Endodermal cell (in vitro differentiated cells): ENCODE measurements at regions not wholly inside any gene's neighbourhood (a gene's known extent, or its start where the extent isn't known, plus 50 kb on each side); places are given as distances from the start of the nearest gene placed in this dataset.

ENCODE experiments used
- DNase-seq: peaks from one replicate; pipeline ENCODE4 v3.0.0-alpha.2; 2017
- H3K27ac ChIP-seq: 2 replicates; pipeline ENCODE4 v1.5.1; 2013; ENCODE audit warnings: mild to moderate bottlenecking, low read depth, low read length, moderate library complexity
- H3K27me3 ChIP-seq: 2 replicates; pipeline ENCODE4 v1.6.1; 2013; ENCODE audit warnings: mild to moderate bottlenecking, low read length, moderate library complexity; ENCODE audit not compliant: insufficient read depth, control insufficient read depth, poor library complexity, severe bottlenecking
- H3K36me3 ChIP-seq: 2 replicates; pipeline ENCODE4 v1.7.0; 2013; ENCODE audit warnings: mild to moderate bottlenecking, low read length, moderate library complexity; ENCODE audit not compliant: control insufficient read depth, insufficient read depth
- H3K4me1 ChIP-seq: one replicate; pipeline ENCODE4 v1.7.0; 2013; ENCODE audit warnings: low read length; ENCODE audit not compliant: control insufficient read depth, insufficient read depth
- H3K4me3 ChIP-seq: 2 replicates; pipeline ENCODE4 v1.5.1; 2013; ENCODE audit warnings: mild to moderate bottlenecking, low read length, moderate library complexity
- H3K9ac ChIP-seq: 2 replicates; pipeline ENCODE4 v1.6.1; 2013; ENCODE audit warnings: mild to moderate bottlenecking, low read length, moderate library complexity; ENCODE audit not compliant: poor library complexity, severe bottlenecking; ENCODE audit errors: extremely low read depth
- H3K9me3 ChIP-seq: 2 replicates; pipeline ENCODE4 v1.6.1; 2013; ENCODE audit warnings: mild to moderate bottlenecking, low read length, moderate library complexity; ENCODE audit not compliant: control insufficient read depth
- H3K27ac Mint-ChIP-seq: 2 replicates; pipeline ENCODE4 v1.8.0; 2020; ENCODE audit warnings: mixed read lengths
- H3K27me3 Mint-ChIP-seq: 2 replicates; pipeline ENCODE4 v1.8.0; 2021; ENCODE audit warnings: mild to moderate bottlenecking, mixed read lengths; ENCODE audit not compliant: insufficient read depth
- H3K36me3 Mint-ChIP-seq: 2 replicates; pipeline ENCODE4 v1.8.0; 2020; ENCODE audit warnings: low read depth, mixed read lengths
- H3K4me1 Mint-ChIP-seq: 2 replicates; pipeline ENCODE4 v1.8.0; 2020; ENCODE audit warnings: mixed read lengths
- H3K4me3 Mint-ChIP-seq: 2 replicates; pipeline ENCODE4 v1.8.0; 2020; ENCODE audit warnings: mild to moderate bottlenecking, moderate library complexity, mixed read lengths
- H3K9me3 Mint-ChIP-seq: 2 replicates; pipeline ENCODE4 v1.8.0; 2020; ENCODE audit warnings: mild to moderate bottlenecking, mixed read lengths
- WGBS, 2 experiments: methylation state at CpG; one replicate each; pipeline versions ENCODE4 v1.1.5 to v1.1.7; 2013; ENCODE audit warnings: missing lambda C conversion rate in 2 of 2, mixed read lengths in 1 of 2; ENCODE audit not compliant: insufficient coverage in 1 of 2, insufficient read length in 1 of 2; 5-methylcytosine and 5-hydroxymethylcytosine counted together
- TF ChIP-seq, protein P1 (sequence below): fragments of 200-600 bp; sonication (generic); conservative IDR thresholded peaks from 2 replicates; pipeline ENCODE4 v1.5.0; 2021; ENCODE audit warnings: antibody characterized with exemption, mild to moderate bottlenecking

- WGBS, 2 experiments: 100% methylated on average over 1 of the region's 1 CpG; no CpG with 5 or more reads in 1 of the 2 experiments
- Histone ChIP-seq H3K27me3 (no peaks in the 10 kb centered on the region), H3K36me3 (no peaks in the 10 kb centered on the region), H3K4me1 (no peaks in the 10 kb centered on the region), H3K27ac (no peak overlapping the region), H3K9me3 (no peaks in the 10 kb centered on the region), H3K9ac (no peak overlapping the region), H3K4me3 (no peak overlapping the region)
- no peaks in the 10 kb centered on the region for H3K27me3 Mint-ChIP-seq
- no peak overlapping the region for H3K4me3 Mint-ChIP-seq
- no peaks in the 10 kb centered on the region for H3K9me3 Mint-ChIP-seq
- TF ChIP-seq, protein P1, sequence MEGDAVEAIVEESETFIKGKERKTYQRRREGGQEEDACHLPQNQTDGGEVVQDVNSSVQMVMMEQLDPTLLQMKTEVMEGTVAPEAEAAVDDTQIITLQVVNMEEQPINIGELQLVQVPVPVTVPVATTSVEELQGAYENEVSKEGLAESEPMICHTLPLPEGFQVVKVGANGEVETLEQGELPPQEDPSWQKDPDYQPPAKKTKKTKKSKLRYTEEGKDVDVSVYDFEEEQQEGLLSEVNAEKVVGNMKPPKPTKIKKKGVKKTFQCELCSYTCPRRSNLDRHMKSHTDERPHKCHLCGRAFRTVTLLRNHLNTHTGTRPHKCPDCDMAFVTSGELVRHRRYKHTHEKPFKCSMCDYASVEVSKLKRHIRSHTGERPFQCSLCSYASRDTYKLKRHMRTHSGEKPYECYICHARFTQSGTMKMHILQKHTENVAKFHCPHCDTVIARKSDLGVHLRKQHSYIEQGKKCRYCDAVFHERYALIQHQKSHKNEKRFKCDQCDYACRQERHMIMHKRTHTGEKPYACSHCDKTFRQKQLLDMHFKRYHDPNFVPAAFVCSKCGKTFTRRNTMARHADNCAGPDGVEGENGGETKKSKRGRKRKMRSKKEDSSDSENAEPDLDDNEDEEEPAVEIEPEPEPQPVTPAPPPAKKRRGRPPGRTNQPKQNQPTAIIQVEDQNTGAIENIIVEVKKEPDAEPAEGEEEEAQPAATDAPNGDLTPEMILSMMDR: no peak
- DNase-seq: no peak
- no peaks in the 10 kb centered on the region for H3K4me1 Mint-ChIP-seq
- no peak overlapping the region for H3K27ac Mint-ChIP-seq
- no peaks in the 10 kb centered on the region for H3K36me3 Mint-ChIP-seq
Measured at GRCh38 chr2:35000453-35000852, 1355.1 kb upstream of the CRIM1 start.

- WGBS, 2 experiments: 93 to 97% methylated on average over 4 of the region's 5 CpGs
- H3K27me3 Mint-ChIP-seq: no peaks in the 10 kb centered on the region
Measured at GRCh38 chr2:34998741-34999140, 1356.8 kb upstream of the CRIM1 start.

GRCh38 chr2:34997779-34998178 is 1357.8 kb upstream of the CRIM1 start:
- H3K4me1 Mint-ChIP-seq: no peaks in the 10 kb centered on the region
- no peaks in the 10 kb centered on the region for H3K36me3 Mint-ChIP-seq
- Histone ChIP-seq H3K9me3 (no peaks in the 10 kb centered on the region), H3K4me3 (no peak overlapping the region), H3K27ac (no peak overlapping the region), H3K9ac (no peak overlapping the region), H3K27me3 (no peaks in the 10 kb centered on the region), H3K4me1 (no peaks in the 10 kb centered on the region), H3K36me3 (no peaks in the 10 kb centered on the region)
- no peak overlapping the region for H3K4me3 Mint-ChIP-seq
- no peaks in the 10 kb centered on the region for H3K9me3 Mint-ChIP-seq
- TF ChIP-seq, protein P1: no peak
- WGBS, 2 experiments: 90 to 91% methylated on average over 4 to 6 of the region's 6 CpGs
- no peaks in the 10 kb centered on the region for H3K27me3 Mint-ChIP-seq
- DNase-seq: no peak
- no peak overlapping the region for H3K27ac Mint-ChIP-seq

More at GRCh38 chr2:34998741-34999140, 1356.8 kb upstream of the CRIM1 start:
- Mint-ChIP-seq H3K4me3 (no peak overlapping the region), H3K4me1 (no peaks in the 10 kb centered on the region), H3K9me3 (no peaks in the 10 kb centered on the region), H3K36me3 (no peaks in the 10 kb centered on the region), H3K27ac (no peak overlapping the region)
- Histone ChIP-seq H3K27me3 (no peaks in the 10 kb centered on the region), H3K36me3 (no peaks in the 10 kb centered on the region), H3K9me3 (no peaks in the 10 kb centered on the region), H3K4me1 (no peaks in the 10 kb centered on the region), H3K9ac (no peak overlapping the region), H3K4me3 (no peak overlapping the region), H3K27ac (no peak overlapping the region)
- TF ChIP-seq, protein P1: no peak
- no peak for DNase-seq
